Prostate gland (tissue), 2 donors: ENCODE measurements at regions not wholly inside any gene's neighbourhood (a gene's known extent, or its start where the extent isn't known, plus 50 kb on each side); places are given as distances from the start of the nearest gene placed in this dataset.

Source experiments
- DNase-seq: peaks from one replicate; pipeline ENCODE4 v3.0.0-alpha.2; 2019; ENCODE audit warnings: low spot score
- H3K27ac ChIP-seq, 2 donors: fragments of 200-600 bp; sonication (generic); 2 replicates each; pipeline ENCODE4 v1.5.1; 2017 to 2019
- H3K27me3 ChIP-seq: fragments of 200-600 bp; sonication (generic); replicated peaks from 2 replicates; pipeline ENCODE4 v1.5.1; 2019; ENCODE audit not compliant: insufficient read depth
- H3K36me3 ChIP-seq, 2 donors: fragments of 200-600 bp; sonication (generic); 1 replicate in 1 of 2; 2 replicates in 1 of 2; pipeline versions ENCODE4 v1.5.1 to v1.8.1; 2017 to 2019
- H3K4me1 ChIP-seq: fragments of 200-600 bp; sonication (generic); replicated peaks from 2 replicates; pipeline ENCODE4 v1.5.1; 2019
- H3K4me3 ChIP-seq, 2 donors: fragments of 200-600 bp; sonication (generic); 2 replicates each; pipeline ENCODE4 v1.5.1; 2017 to 2019
- H3K9me3 ChIP-seq: fragments of 200-600 bp; sonication (generic); 2 replicates; pipeline ENCODE4 v1.5.1; 2017
- CTCF ChIP-seq, 4 experiments: fragments of 200-600 bp in 2 of 4; fragments of 450-650 bp in 2 of 4; sonication (generic) in 2 of 4; IDR thresholded peaks; 1 replicate in 3 of 4; 2 replicates in 1 of 4; pipeline ENCODE4 v1.5.1; 2016 to 2019; ENCODE audit warnings: antibody characterized with exemption in 4 of 4, mild to moderate bottlenecking in 2 of 4, moderate library complexity in 2 of 4
- POLR2A ChIP-seq: fragments of 450-650 bp; IDR thresholded peaks from one replicate; pipeline ENCODE4 v1.6.1; 2016; ENCODE audit warnings: antibody characterized with exemption, mild to moderate bottlenecking
- POLR2AphosphoS5 ChIP-seq: sonication (generic); formaldehyde crosslinking; IDR thresholded peaks from one replicate; pipeline ENCODE4 v1.6.1; 2017; ENCODE audit warnings: antibody characterized with exemption
- WGBS: methylation state at CpG from one replicate; pipeline ENCODE4 v1.1.5; 2018; 5-methylcytosine and 5-hydroxymethylcytosine counted together
- intact Hi-C: fragments of 100-400 bp; cut with DNase I; formaldehyde crosslinking; loops from one replicate; pipeline ENCODE4 v1.14.2; 2022

- Histone ChIP-seq H3K27me3 (peaks cover 2% of the 10 kb centered on the region), H3K27ac (no peak overlapping the region), H3K9me3 (no peaks in the 10 kb centered on the region), H3K4me3 (no peak overlapping the region), H3K36me3 (no peaks in the 10 kb centered on the region), H3K4me1 (no peaks in the 10 kb centered on the region)
- WGBS, result 12% methylated on average over 29 of the region's 29 CpGs
- intact Hi-C loops, result no loop called here
- peak; percentile 31 for DNase-seq
- TF ChIP-seq POLR2AphosphoS5 (no peak), CTCF (IDR thresholded peaks at IDR 0.05) (peak; percentile 76 to 83 (median 76))
Observed at GRCh38 chr2:6773007-6773693, 92.6 kb downstream of the CMPK2 start.

GRCh38 chr2:6773694-6774044, 92.0 kb downstream of the CMPK2 start:
- WGBS, result 74% methylated on average over 7 of the region's 7 CpGs
- H3K36me3 ChIP-seq, result no peaks in the 10 kb centered on the region

GRCh38 chr2:6776125-6776524, 89.6 kb downstream of the CMPK2 start:
- DNase-seq, result no peak
- no peaks in the 10 kb centered on the region for H3K9me3 ChIP-seq
- TF ChIP-seq CTCF (IDR thresholded peaks at IDR 0.05) (no peak), POLR2A (no peak), POLR2AphosphoS5 (no peak)
- intact Hi-C loops, result no loop called here
- H3K4me3 ChIP-seq, result no peak overlapping the region
- H3K4me1 ChIP-seq, result no peaks in the 10 kb centered on the region
- no peaks in the 10 kb centered on the region for H3K36me3 ChIP-seq
- H3K27ac ChIP-seq, result no peak overlapping the region
- peaks cover 2% of the 10 kb centered on the region for H3K27me3 ChIP-seq
- WGBS, result 38% methylated on average over 4 of the region's 4 CpGs

More at GRCh38 chr2:6773694-6774044, 92.0 kb downstream of the CMPK2 start:
- no peak overlapping the region for H3K4me3 ChIP-seq
- no peak for TF ChIP-seq CTCF (IDR thresholded peaks at IDR 0.05)
- TF ChIP-seq POLR2A, result no peak
- TF ChIP-seq POLR2AphosphoS5, result no peak
- no peak for DNase-seq
- H3K27me3 ChIP-seq, result peaks cover 2% of the 10 kb centered on the region
- intact Hi-C loops, result no loop called here
- H3K9me3 ChIP-seq, result no peaks in the 10 kb centered on the region
- no peaks in the 10 kb centered on the region for H3K4me1 ChIP-seq
- H3K27ac ChIP-seq, result no peak overlapping the region

- TF ChIP-seq POLR2A, result no peak
- TF ChIP-seq CTCF (IDR thresholded peaks at IDR 0.05), result no peak
- no peak for TF ChIP-seq POLR2AphosphoS5
- H3K27me3 ChIP-seq, result peaks cover 2% of the 10 kb centered on the region
- intact Hi-C loops, result no loop called here
- no peak overlapping the region for H3K27ac ChIP-seq
- no peak for DNase-seq
- H3K4me1 ChIP-seq, result no peaks in the 10 kb centered on the region
- H3K9me3 ChIP-seq, result no peaks in the 10 kb centered on the region
- WGBS, result 94% methylated on average over 4 of the region's 4 CpGs
- no peaks in the 10 kb centered on the region for H3K36me3 ChIP-seq
- H3K4me3 ChIP-seq, result no peak overlapping the region
Observed at GRCh38 chr2:6777626-6778025, 88.1 kb downstream of the CMPK2 start.

- WGBS, result 9% methylated on average over 5 of the region's 8 CpGs
- H3K4me1 ChIP-seq, result no peaks in the 10 kb centered on the region
- H3K9me3 ChIP-seq, result no peaks in the 10 kb centered on the region
- no peaks in the 10 kb centered on the region for H3K36me3 ChIP-seq
- no peak overlapping the region for H3K27ac ChIP-seq
- H3K27me3 ChIP-seq, result no peaks in the 10 kb centered on the region
- TF ChIP-seq CTCF (IDR thresholded peaks at IDR 0.05), result no peak
- no peak for TF ChIP-seq POLR2A
- no peak for TF ChIP-seq POLR2AphosphoS5
- intact Hi-C loops, result no loop called here
- H3K4me3 ChIP-seq, result no peak overlapping the region
- no peak for DNase-seq
Observed at GRCh38 chr2:6780765-6781274, 84.9 kb downstream of the CMPK2 start.
